22Rv1 (cell line): ENCODE measurements at regions not wholly inside any gene's neighbourhood (a gene's known extent, or its start where the extent isn't known, plus 50 kb on each side); places are given as distances from the start of the nearest gene placed in this dataset.
"Not testable (repeated sequence)": the region's sequence is repeated elsewhere in the genome, so short reads cannot be mapped to it uniquely, and the experiment has no call there.

ENCODE experiments used
- H3K27ac ChIP-seq: fragments of 450-650 bp; 2 replicates; pipeline ENCODE4 v1.5.1; 2017
- CTCF ChIP-seq: fragments of 450-650 bp; IDR thresholded peaks from 2 replicates; pipeline ENCODE4 v1.5.1; 2017; ENCODE audit warnings: mild to moderate bottlenecking
- ZFX ChIP-seq: fragments of 450-650 bp; IDR thresholded peaks from 2 replicates; pipeline ENCODE4 v1.6.1; 2017; ENCODE audit warnings: antibody characterized with exemption, borderline replicate concordance

GRCh38 chr13:90311929-90312328 is 1035.6 kb upstream of the MIR17HG start:
- TF ChIP-seq ZFX: no peak
- H3K27ac ChIP-seq: no peak overlapping the region

DNA sequence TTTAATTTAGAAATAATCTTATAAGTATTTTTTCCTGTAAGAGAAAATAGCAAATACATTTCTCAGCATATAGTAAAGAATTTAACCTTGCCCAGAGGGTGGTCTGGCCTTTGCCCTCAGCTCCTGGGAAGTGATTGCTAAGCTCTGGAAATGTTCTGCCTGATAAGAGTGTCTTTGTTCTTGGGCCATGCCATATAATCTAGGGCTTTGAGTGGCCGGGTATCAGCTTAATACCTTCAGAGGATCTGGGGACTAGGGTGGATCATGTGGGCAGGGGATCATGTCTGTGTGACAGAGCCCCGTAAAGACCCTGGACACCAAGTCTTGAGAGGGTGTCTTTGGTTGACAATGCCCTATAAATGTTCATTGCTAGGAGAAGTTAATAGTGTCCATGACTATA is 1032.4 kb upstream of the MIR17HG start:
- H3K27ac ChIP-seq: no peak overlapping the region
- no peak for TF ChIP-seq ZFX
- TF ChIP-seq CTCF: no peak

DNA sequence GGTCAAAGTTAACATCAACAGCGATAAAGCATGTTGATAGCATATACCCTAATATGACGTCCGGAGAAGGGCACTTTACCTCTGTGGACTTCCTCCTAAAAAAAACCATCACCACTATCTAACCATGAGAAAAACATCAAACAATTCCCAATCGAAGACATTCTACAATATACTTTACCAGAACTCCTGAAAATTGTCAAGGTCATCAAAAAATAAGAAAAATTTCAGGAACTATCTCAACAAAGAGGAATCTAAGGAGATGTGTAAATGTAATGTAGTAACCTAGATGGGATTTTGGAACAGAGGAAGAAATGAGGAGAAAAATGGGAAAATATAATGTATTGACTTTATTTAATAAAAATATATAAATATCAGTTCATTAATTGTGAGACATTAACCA is 1026.8 kb upstream of the MIR17HG start:
- TF ChIP-seq ZFX (no peak), CTCF (no peak)
- no peak overlapping the region for H3K27ac ChIP-seq

- H3K27ac ChIP-seq: no peak overlapping the region
- no peak for TF ChIP-seq CTCF
- TF ChIP-seq ZFX: no peak
These were observed 1026.1 kb upstream of the MIR17HG start for GRCh38 chr13:90321281-90321931.

DNA sequence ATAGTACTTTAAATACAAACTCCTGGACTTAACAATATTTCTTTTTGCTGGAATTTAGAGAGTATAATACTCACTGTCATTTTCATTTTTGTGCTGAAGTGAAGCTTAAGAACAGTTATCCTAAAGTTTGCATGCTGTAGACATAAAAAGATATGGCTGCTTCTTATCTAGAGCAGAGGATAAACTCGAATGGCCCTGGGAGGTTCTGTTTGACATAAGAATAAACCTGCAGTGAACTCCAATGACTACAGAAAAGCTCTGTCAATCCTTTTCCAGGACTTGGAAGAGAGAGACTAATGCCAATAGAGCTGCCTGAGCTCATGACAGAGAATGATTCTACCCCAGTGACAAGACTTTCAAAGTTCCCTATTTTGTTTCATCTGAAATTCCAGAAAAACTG is 1017.8 kb upstream of the MIR17HG start:
- TF ChIP-seq CTCF (no peak), ZFX (no peak)
- H3K27ac ChIP-seq: no peak overlapping the region

DNA sequence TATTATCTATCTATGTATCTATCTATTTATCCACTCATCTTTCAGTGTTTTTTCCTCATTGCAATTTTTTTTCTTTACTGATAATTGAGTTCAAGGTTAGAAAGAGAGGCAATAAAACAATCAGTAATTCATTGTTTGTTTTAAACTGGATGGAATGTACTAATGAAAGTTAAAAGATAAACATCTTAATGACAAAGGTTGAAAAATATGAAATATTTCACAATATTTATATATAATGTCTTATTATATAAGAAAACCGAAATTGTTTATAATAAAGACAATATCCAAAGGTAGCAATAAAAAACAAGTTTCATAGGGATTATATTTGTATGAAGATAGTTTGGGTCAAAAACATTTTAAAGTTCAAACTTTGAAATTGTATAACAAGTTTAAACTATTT is 1015.5 kb upstream of the MIR17HG start:
- peak overlapping the region; percentile 20 for H3K27ac ChIP-seq
- TF ChIP-seq ZFX: no peak
- TF ChIP-seq CTCF: no peak

- 0 out of 2 replicates have a peak overlapping the region, but pooled peaks have one; percentile 12 for H3K27ac ChIP-seq
- TF ChIP-seq ZFX (no peak), CTCF (no peak)
These were observed 1011.0 kb upstream of the MIR17HG start for GRCh38 chr13:90336507-90336906.

DNA sequence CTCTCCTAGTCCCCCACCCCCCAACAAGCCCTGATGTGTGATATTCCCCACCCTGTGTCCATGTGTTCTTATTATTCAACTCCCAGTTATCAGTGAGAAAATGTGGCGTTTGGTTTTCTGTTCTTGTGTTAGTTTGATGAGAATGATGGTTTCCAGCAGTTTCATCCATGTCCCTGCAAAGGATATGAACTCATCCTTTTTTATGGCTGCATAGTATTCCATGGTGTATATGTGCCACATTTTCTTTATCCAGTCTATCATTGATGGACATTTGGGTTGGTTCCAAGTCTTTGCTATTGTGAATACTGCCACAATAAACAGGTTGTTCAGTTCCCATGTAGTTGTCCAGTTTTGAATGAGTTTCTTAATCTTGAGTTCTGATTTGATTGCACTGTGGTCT is 1006.1 kb upstream of the MIR17HG start:
- H3K27ac ChIP-seq: not testable (repeated sequence)

- not testable (repeated sequence) for H3K27ac ChIP-seq
These were observed 998.9 kb upstream of the MIR17HG start for GRCh38 chr13:90348477-90349136.
